ENCODE measurements at regions not wholly inside any gene's neighbourhood (a gene's known extent, or its start where the extent isn't known, plus 50 kb on each side); places are given as distances from the start of the nearest gene placed in this dataset.

GRCh38 chr2:35783723-35784122 lies 571.9 kb upstream of the CRIM1 start:
- H3K4me3 ChIP-seq: no peak overlapping the region
- TF ChIP-seq POLR2A (IDR thresholded peaks at IDR 0.05) (no peak), CTCF (IDR thresholded peaks at IDR 0.05) (no peak)
- H3K4me1 ChIP-seq: no peaks in the 10 kb centered on the region
- no peaks in the 10 kb centered on the region for H3K27me3 ChIP-seq
- no peaks in the 10 kb centered on the region for H3K36me3 ChIP-seq
- H3K27ac ChIP-seq: no peak overlapping the region
- no peak for ATAC-seq
- 91 to 95% methylated on average over 5 of the region's 5 CpGs for WGBS, 2 donors (ENCODE audit: low coverage in 1 of 2)
- peaks cover 0 to 4% (median 0%) of the 10 kb centered on the region in 3 donors for H3K9me3 ChIP-seq

GRCh38 chr2:35741556-35741955 lies 614.0 kb upstream of the CRIM1 start:
- 72 to 83% methylated on average over 2 of the region's 2 CpGs for WGBS, 2 donors (ENCODE audit: low coverage in 1 of 2)
- no peak for ATAC-seq
- Histone ChIP-seq H3K9me3 (peaks cover 0 to 20% (median 0%) of the 10 kb centered on the region in 3 donors), H3K4me3 (no peak overlapping the region), H3K36me3 (no peaks in the 10 kb centered on the region), H3K4me1 (no peaks in the 10 kb centered on the region), H3K27ac (no peak overlapping the region), H3K27me3 (no peaks in the 10 kb centered on the region)
- TF ChIP-seq POLR2AphosphoS5 (IDR thresholded peaks at IDR 0.05): no peak
- no peak for TF ChIP-seq POLR2A (IDR thresholded peaks at IDR 0.05)
- no peak for TF ChIP-seq EP300 (IDR thresholded peaks at IDR 0.05)
- TF ChIP-seq CTCF (IDR thresholded peaks at IDR 0.05): no peak

GRCh38 chr2:35731674-35732073 lies 623.9 kb upstream of the CRIM1 start:
- no peak for TF ChIP-seq EP300 (IDR thresholded peaks at IDR 0.05)
- no peak for TF ChIP-seq CTCF (IDR thresholded peaks at IDR 0.05)
- TF ChIP-seq POLR2A (IDR thresholded peaks at IDR 0.05): no peak
- TF ChIP-seq POLR2AphosphoS5 (IDR thresholded peaks at IDR 0.05): no peak
- Histone ChIP-seq H3K4me3 (no peak overlapping the region), H3K36me3 (no peaks in the 10 kb centered on the region), H3K4me1 (no peaks in the 10 kb centered on the region), H3K27me3 (no peaks in the 10 kb centered on the region), H3K9me3 (no peaks in the 10 kb centered on the region), H3K27ac (no peak overlapping the region)
- no peak for ATAC-seq

GRCh38 chr2:35714883-35715282 lies 640.7 kb upstream of the CRIM1 start:
- no peak for ATAC-seq
- Histone ChIP-seq H3K36me3 (no peaks in the 10 kb centered on the region), H3K9me3 (no peaks in the 10 kb centered on the region), H3K27ac (no peak overlapping the region), H3K4me1 (no peaks in the 10 kb centered on the region), H3K4me3 (no peak overlapping the region), H3K27me3 (no peaks in the 10 kb centered on the region)
- WGBS, 2 donors (ENCODE audit: low coverage in 1 of 2): 64 to 76% methylated on average over 3 of the region's 3 CpGs
- no peak for TF ChIP-seq CTCF (IDR thresholded peaks at IDR 0.05)
- TF ChIP-seq POLR2A (IDR thresholded peaks at IDR 0.05): no peak
- TF ChIP-seq EP300 (IDR thresholded peaks at IDR 0.05): no peak
- no peak for TF ChIP-seq POLR2AphosphoS5 (IDR thresholded peaks at IDR 0.05)

GRCh38 chr2:35708411-35708923 lies 647.1 kb upstream of the CRIM1 start:
- WGBS, 2 donors (ENCODE audit: low coverage in 1 of 2): 78% methylated on average over 2 of the region's 2 CpGs; no CpG with 5 or more reads in 1 of the 2 donors
- no peaks in the 10 kb centered on the region for H3K9me3 ChIP-seq
- no peak overlapping the region for H3K4me3 ChIP-seq
- no peaks in the 10 kb centered on the region for H3K4me1 ChIP-seq
- H3K27ac ChIP-seq: no peak overlapping the region
- ATAC-seq: no peak
- H3K36me3 ChIP-seq: no peaks in the 10 kb centered on the region
- TF ChIP-seq POLR2A (IDR thresholded peaks at IDR 0.05) (no peak), POLR2AphosphoS5 (IDR thresholded peaks at IDR 0.05) (no peak), EP300 (IDR thresholded peaks at IDR 0.05) (no peak), CTCF (IDR thresholded peaks at IDR 0.05) (no peak)
- no peaks in the 10 kb centered on the region for H3K27me3 ChIP-seq
